Hematopoietic multipotent progenitor cell treated with erythropoietin and hydrocortisone succinate and interleukin-3 and kit ligand, for 6 days (in vitro differentiated cells): ENCODE measurements at regions not wholly inside any gene's neighbourhood (a gene's known extent, or its start where the extent isn't known, plus 50 kb on each side); places are given as distances from the start of the nearest gene placed in this dataset.
"Not testable (repeated sequence)": the region's sequence is repeated elsewhere in the genome, so short reads cannot be mapped to it uniquely, and the experiment has no call there.

Experiments used
- DNase-seq: peaks from one replicate; pipeline ENCODE4 v3.0.0-alpha.2; 2015

- DNase-seq = no peak
Observed at GRCh38 chr6:155542036-155542435, 86.4 kb upstream of the NOX3 start.

DNA sequence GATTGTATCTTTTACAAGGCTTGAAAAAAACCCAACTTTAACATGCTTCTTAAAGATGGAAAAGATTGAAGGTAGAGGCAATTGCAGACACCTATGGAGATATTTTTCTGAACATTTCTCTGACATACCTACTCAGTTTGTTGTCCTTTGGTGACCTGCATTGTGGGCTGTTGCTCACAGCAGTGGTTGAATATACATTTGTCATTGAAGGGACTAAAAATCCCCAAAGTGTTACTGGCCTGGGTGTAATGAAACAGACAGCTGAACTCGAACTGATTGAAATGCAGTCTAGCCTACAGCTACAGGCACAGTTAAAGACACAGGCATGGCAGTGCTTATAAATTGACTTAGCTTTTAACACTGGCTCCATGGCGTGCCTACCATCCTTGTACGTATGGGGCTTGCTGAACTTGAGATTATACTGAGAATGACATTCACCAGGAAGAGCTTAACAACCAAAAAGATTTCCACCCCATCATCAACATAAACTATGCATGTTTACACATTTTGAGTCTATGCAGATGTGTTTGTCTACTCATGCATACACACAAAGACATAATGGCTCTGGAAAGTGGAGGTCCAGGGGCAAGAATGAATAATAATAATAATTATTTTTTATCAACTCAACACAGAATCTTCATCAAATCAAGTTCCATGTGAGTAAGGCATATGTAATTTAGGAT, 83.2 kb upstream of the NOX3 start:
- no peak for DNase-seq

GRCh38 chr6:155534678-155535077, 79.0 kb upstream of the NOX3 start:
- DNase-seq = no peak

- peak; percentile 68 for DNase-seq
Observed at GRCh38 chr6:155530219-155530834, 74.7 kb upstream of the NOX3 start.

GRCh38 chr6:155529814-155530213, 74.2 kb upstream of the NOX3 start:
- DNase-seq = not testable (repeated sequence)

DNA sequence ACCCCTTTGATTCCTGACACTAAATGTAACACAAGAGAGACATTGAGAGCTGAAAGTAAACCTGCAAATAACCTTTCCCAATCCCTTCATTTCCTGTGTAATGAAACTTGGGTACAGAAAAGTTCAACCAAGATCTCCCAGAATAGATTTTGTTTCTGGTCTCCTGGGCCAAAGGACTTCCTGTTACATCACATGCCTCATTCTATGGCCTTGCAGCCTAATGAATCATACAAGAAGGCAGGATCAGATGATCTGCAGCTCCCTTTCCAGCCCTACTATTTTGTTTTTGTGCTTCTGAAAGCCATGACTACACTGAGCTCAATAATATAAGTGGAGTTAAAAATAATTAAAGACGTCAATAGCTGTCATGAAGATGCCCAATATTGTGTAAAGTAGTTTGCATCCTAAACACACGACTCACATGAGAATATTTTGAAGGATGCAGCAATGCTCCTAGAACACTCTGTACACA, 73.4 kb upstream of the NOX3 start:
- peak; percentile 52 for DNase-seq

- no peak for DNase-seq
Observed at GRCh38 chr6:155528335-155528734, 72.7 kb upstream of the NOX3 start.

DNA sequence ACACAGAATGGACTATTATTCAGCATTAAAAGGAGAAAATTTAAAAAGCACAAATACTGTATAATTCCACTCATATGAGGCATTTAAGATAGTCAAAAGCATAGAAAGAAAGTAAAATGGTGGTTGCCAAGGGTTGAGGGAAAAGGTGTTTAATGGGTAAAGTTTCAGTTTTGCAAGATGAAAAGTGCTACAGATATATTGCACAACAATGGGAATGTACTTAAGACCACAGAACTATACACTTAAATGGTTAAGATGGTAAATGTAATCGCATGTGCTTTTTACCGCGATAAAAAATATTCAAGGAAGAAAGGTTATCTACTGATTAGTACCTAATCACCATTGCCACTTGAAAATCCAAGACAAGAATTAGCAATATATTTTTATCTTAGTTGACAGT, 71.8 kb upstream of the NOX3 start:
- no peak for DNase-seq

DNA sequence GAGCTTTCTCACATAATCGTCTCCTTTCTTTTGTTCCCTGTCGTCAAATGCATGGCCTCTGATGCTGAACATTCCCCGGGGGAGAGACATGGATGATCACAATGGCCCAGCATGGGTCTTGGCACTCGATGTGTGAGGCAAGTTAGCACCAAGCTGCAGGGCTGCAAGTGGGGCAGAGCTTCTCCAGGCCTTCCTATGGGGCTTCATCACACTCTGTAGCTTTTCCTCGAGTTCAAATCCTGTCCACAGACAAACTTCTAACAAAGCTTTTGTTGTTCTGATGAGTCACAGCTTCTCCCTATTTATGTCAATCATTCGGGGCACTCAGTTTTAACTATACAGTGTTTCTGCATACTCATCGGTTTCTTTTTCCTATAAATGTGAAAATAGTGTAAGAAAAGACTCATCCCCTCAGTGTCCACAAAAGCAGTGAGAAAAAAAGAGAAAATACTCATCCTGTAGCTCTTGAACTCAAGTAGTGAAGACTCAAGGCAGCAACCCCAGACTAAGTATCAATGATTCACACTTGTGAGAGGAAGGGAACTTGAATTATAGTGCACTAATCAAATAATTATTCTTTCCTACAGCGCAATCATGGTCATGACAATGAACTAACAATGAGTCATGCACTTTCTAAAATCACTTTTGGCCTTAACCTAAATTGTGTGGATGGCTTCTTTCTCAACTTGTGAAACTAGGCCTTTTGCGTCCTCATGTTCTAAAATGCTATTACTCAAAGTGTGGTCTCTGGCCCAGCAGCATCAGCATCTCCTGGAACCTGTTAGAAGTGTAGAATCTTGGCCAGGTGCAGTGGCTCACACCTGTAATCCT, 68.4 kb upstream of the NOX3 start:
- DNase-seq = no peak

- DNase-seq = no peak
Observed at GRCh38 chr6:155521719-155522118, 66.1 kb upstream of the NOX3 start.

DNA sequence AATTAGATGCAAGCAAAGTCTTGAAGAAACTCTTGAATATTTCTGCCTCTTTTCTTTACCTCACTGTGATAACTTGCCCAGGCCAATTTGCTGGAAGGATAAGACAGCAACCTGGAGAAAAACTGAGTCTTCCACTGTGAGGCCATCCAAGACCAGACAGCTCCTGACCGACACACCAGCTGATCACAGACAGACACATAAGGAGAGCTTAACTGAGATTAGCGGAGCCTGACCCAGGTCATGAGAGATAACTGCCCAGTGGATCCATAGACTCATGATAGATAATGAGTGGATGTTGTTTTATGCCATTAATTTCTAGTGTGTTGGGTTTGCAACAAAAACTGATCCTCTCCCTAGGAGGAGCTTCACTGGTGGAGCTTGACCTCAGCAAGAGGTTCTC, 64.4 kb upstream of the NOX3 start:
- DNase-seq = no peak

- DNase-seq = no peak
Observed at GRCh38 chr6:155519176-155519738, 63.6 kb upstream of the NOX3 start.

DNA sequence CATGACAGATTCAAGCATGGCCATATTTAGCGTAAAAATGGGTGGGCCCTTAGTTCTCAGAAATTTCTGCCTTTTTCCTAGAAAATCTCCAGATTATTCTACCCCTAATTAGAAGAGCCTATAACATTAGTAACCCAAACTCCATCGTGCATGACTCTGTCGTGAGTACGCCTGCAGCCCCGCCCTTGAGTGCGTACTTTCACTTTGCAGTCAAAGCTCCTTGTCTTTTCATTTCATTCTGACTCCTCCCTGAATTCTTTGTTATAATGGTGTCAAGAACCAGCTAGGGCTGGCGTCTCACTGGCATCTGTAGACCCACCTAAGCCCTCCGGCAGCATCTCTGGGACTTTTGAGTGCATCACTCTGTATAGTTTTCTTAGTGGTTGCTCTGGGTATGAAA, 61.7 kb upstream of the NOX3 start:
- DNase-seq = no peak

GRCh38 chr6:155510879-155511278, 55.2 kb upstream of the NOX3 start:
- DNase-seq = no peak

DNA sequence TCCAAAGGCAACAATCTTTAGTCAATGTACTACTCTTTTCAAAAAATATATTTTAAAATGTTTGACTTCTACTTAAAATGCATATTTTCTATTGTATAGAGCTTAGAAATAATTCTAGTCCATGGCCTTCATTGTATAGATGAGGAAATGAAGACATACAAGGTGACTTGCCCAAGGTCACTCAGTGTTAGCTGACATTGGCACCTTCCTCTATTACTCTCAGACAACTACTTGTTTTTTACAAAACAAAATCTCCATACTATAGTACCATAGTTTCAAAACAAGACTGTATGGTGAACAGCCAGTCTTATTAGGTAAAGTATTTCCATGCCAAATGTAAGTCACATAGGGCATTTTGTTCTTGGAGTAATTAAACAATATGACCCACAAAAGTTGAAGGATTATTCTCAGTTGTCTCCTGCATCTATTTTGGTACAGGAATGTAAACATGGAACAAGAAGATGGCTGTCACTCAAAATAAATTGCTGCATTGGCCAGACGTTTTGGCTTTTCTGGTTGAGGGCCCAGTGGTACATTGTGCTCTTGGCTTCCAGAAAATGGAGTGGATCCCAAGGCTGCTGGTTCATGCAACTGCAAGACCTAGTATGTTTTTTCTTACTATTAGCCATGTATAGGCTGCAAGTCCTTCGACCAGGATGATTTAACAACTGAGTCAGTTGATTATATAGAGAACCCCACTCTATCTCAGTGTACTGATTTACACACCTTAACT, 54.3 kb upstream of the NOX3 start:
- no peak for DNase-seq

- no peak for DNase-seq
Observed at GRCh38 chr6:155505608-155505989, 50.0 kb upstream of the NOX3 start.
